Stimulated activated CD4-positive, alpha-beta T cell treated with anti-CD3 and anti-CD28 coated beads, TNF-alpha, amount 100 ng/mL, for 48 hours (primary cell): ENCODE measurements at regions not wholly inside any gene's neighbourhood (a gene's known extent, or its start where the extent isn't known, plus 50 kb on each side); places are given as distances from the start of the nearest gene placed in this dataset.
"Not testable (repeated sequence)": the region's sequence is repeated elsewhere in the genome, so short reads cannot be mapped to it uniquely, and the experiment has no call there.

ENCODE experiments used
- DNase-seq, 3 donors: peaks; one replicate each; pipeline ENCODE4 v3.0.0-alpha.2; 2020; ENCODE audit warnings: low read depth in 3 of 3

- DNase-seq: no peak
Measured at GRCh38 chr1:90824551-90824950, 107.4 kb upstream of the BARHL2 start.

- DNase-seq: no peak
Measured at GRCh38 chr1:90823686-90824085, 106.6 kb upstream of the BARHL2 start.

GRCh38 chr1:90821788-90822359, 104.8 kb upstream of the BARHL2 start:
- no peak for DNase-seq

GRCh38 chr1:90821152-90821787, 104.2 kb upstream of the BARHL2 start:
- DNase-seq: no peak

- DNase-seq: no peak
Measured at GRCh38 chr1:90820745-90821144, 103.6 kb upstream of the BARHL2 start.

- DNase-seq: no peak
Measured at GRCh38 chr1:90817399-90817798, 100.3 kb upstream of the BARHL2 start.

GRCh38 chr1:90812237-90812636, 95.1 kb upstream of the BARHL2 start:
- not testable (repeated sequence) for DNase-seq

GRCh38 chr1:90811444-90811950, 94.4 kb upstream of the BARHL2 start:
- DNase-seq: not testable (repeated sequence)

- DNase-seq: no peak
Measured at GRCh38 chr1:90810681-90811080, 93.6 kb upstream of the BARHL2 start.

GRCh38 chr1:90809996-90810395, 92.9 kb upstream of the BARHL2 start:
- no peak for DNase-seq

GRCh38 chr1:90809093-90809492, 92.0 kb upstream of the BARHL2 start:
- DNase-seq: no peak

GRCh38 chr1:90807329-90807728, 90.2 kb upstream of the BARHL2 start:
- no peak for DNase-seq

- DNase-seq: no peak
Measured at GRCh38 chr1:90802622-90803021, 85.5 kb upstream of the BARHL2 start.

- DNase-seq: no peak
Measured at GRCh38 chr1:90800012-90800717, 83.1 kb upstream of the BARHL2 start.

- no peak for DNase-seq
Measured at GRCh38 chr1:90799326-90799725, 82.2 kb upstream of the BARHL2 start.

- DNase-seq: no peak
Measured at GRCh38 chr1:90798883-90799282, 81.8 kb upstream of the BARHL2 start.

- DNase-seq: no peak
Measured at GRCh38 chr1:90798344-90798743, 81.2 kb upstream of the BARHL2 start.

GRCh38 chr1:90795431-90795830, 78.3 kb upstream of the BARHL2 start:
- DNase-seq: no peak

GRCh38 chr1:90786709-90787108, 69.6 kb upstream of the BARHL2 start:
- DNase-seq: no peak

- no peak for DNase-seq
Measured at GRCh38 chr1:90784186-90784847, 67.2 kb upstream of the BARHL2 start.

- no peak for DNase-seq
Measured at GRCh38 chr1:90783181-90783580, 66.1 kb upstream of the BARHL2 start.

- no peak for DNase-seq
Measured at GRCh38 chr1:90782046-90782445, 64.9 kb upstream of the BARHL2 start.

GRCh38 chr1:90781534-90781933, 64.4 kb upstream of the BARHL2 start:
- no peak for DNase-seq
